ENCODE measurements at regions not wholly inside any gene's neighbourhood (a gene's known extent, or its start where the extent isn't known, plus 50 kb on each side); places are given as distances from the start of the nearest gene placed in this dataset.

- H3K36me3 ChIP-seq (ENCODE audit: control insufficient read depth in 1 of 2, insufficient read depth in 2 of 2, low read length in 2 of 2): no peaks in the 10 kb centered on the region
- H3K9me3 ChIP-seq (ENCODE audit: control insufficient read depth in 1 of 2, low read length in 2 of 2): no peaks in the 10 kb centered on the region
- H3K4me1 ChIP-seq (ENCODE audit: control insufficient read depth in 1 of 2, insufficient read depth in 2 of 2, low read length in 2 of 2): peaks cover 0 to 4% of the 10 kb centered on the region in 2 donors
- no peak overlapping the region for H3K4me3 ChIP-seq (ENCODE audit: low read depth in 1 of 2, low read length in 2 of 2)
- no peak overlapping the region for H3K9ac ChIP-seq (ENCODE audit: low read depth in 1 of 2, low read length in 2 of 2)
- H3K27ac ChIP-seq (ENCODE audit: low read depth, low read length): no peak overlapping the region
- H3K27me3 ChIP-seq (ENCODE audit: control insufficient read depth in 1 of 2, insufficient read depth in 2 of 2, low read length in 2 of 2): no peaks in the 10 kb centered on the region
Observed at GRCh38 chr13:30816736-30817135, 81.4 kb downstream of the ALOX5AP start.

- H3K27ac ChIP-seq (ENCODE audit: low read depth, low read length): no peak overlapping the region
- H3K36me3 ChIP-seq (ENCODE audit: control insufficient read depth in 1 of 2, insufficient read depth in 2 of 2, low read length in 2 of 2): no peaks in the 10 kb centered on the region
Observed at GRCh38 chr13:30818323-30818960, 83.1 kb downstream of the ALOX5AP start.

GRCh38 chr13:30819136-30819888 is 84.0 kb downstream of the ALOX5AP start:
- H3K36me3 ChIP-seq (ENCODE audit: control insufficient read depth in 1 of 2, insufficient read depth in 2 of 2, low read length in 2 of 2): no peaks in the 10 kb centered on the region
- H3K9me3 ChIP-seq (ENCODE audit: control insufficient read depth in 1 of 2, low read length in 2 of 2): no peaks in the 10 kb centered on the region
- no peaks in the 10 kb centered on the region for H3K27me3 ChIP-seq (ENCODE audit: control insufficient read depth in 1 of 2, insufficient read depth in 2 of 2, low read length in 2 of 2)
- H3K4me1 ChIP-seq (ENCODE audit: control insufficient read depth in 1 of 2, insufficient read depth in 2 of 2, low read length in 2 of 2): peaks cover 0 to 4% of the 10 kb centered on the region in 2 donors
- no peak overlapping the region for H3K27ac ChIP-seq (ENCODE audit: low read depth, low read length)
- H3K9ac ChIP-seq (ENCODE audit: low read depth in 1 of 2, low read length in 2 of 2): no peak overlapping the region
- no peak overlapping the region for H3K4me3 ChIP-seq (ENCODE audit: low read depth in 1 of 2, low read length in 2 of 2)

More at GRCh38 chr13:30818323-30818960, 83.1 kb downstream of the ALOX5AP start:
- Histone ChIP-seq H3K4me3 (ENCODE audit: low read depth in 1 of 2, low read length in 2 of 2) (no peak overlapping the region), H3K4me1 (ENCODE audit: control insufficient read depth in 1 of 2, insufficient read depth in 2 of 2, low read length in 2 of 2) (peaks cover 0 to 4% of the 10 kb centered on the region in 2 donors), H3K9ac (ENCODE audit: low read depth in 1 of 2, low read length in 2 of 2) (no peak overlapping the region), H3K27me3 (ENCODE audit: control insufficient read depth in 1 of 2, insufficient read depth in 2 of 2, low read length in 2 of 2) (no peaks in the 10 kb centered on the region), H3K9me3 (ENCODE audit: control insufficient read depth in 1 of 2, low read length in 2 of 2) (no peaks in the 10 kb centered on the region)

GRCh38 chr13:30821421-30821820 is 84.7 kb upstream of the MEDAG start:
- Histone ChIP-seq H3K27ac (ENCODE audit: low read depth, low read length) (no peak overlapping the region), H3K9ac (ENCODE audit: low read depth in 1 of 2, low read length in 2 of 2) (no peak overlapping the region), H3K4me3 (ENCODE audit: low read depth in 1 of 2, low read length in 2 of 2) (no peak overlapping the region), H3K36me3 (ENCODE audit: control insufficient read depth in 1 of 2, insufficient read depth in 2 of 2, low read length in 2 of 2) (no peaks in the 10 kb centered on the region), H3K27me3 (ENCODE audit: control insufficient read depth in 1 of 2, insufficient read depth in 2 of 2, low read length in 2 of 2) (no peaks in the 10 kb centered on the region), H3K9me3 (ENCODE audit: control insufficient read depth in 1 of 2, low read length in 2 of 2) (no peaks in the 10 kb centered on the region), H3K4me1 (ENCODE audit: control insufficient read depth in 1 of 2, insufficient read depth in 2 of 2, low read length in 2 of 2) (peaks cover 0 to 8% of the 10 kb centered on the region in 2 donors)

GRCh38 chr13:30824651-30825050 is 81.4 kb upstream of the MEDAG start:
- H3K27me3 ChIP-seq (ENCODE audit: control insufficient read depth in 1 of 2, insufficient read depth in 2 of 2, low read length in 2 of 2): no peaks in the 10 kb centered on the region
- no peaks in the 10 kb centered on the region for H3K36me3 ChIP-seq (ENCODE audit: control insufficient read depth in 1 of 2, insufficient read depth in 2 of 2, low read length in 2 of 2)
- H3K9me3 ChIP-seq (ENCODE audit: control insufficient read depth in 1 of 2, low read length in 2 of 2): no peaks in the 10 kb centered on the region
- no peak overlapping the region for H3K27ac ChIP-seq (ENCODE audit: low read depth, low read length)
- H3K9ac ChIP-seq (ENCODE audit: low read depth in 1 of 2, low read length in 2 of 2): no peak overlapping the region
- peaks cover 0 to 4% of the 10 kb centered on the region in 2 donors for H3K4me1 ChIP-seq (ENCODE audit: control insufficient read depth in 1 of 2, insufficient read depth in 2 of 2, low read length in 2 of 2)
- no peak overlapping the region for H3K4me3 ChIP-seq (ENCODE audit: low read depth in 1 of 2, low read length in 2 of 2)

GRCh38 chr13:30826911-30827577 is 79.0 kb upstream of the MEDAG start:
- no peaks in the 10 kb centered on the region for H3K27me3 ChIP-seq (ENCODE audit: control insufficient read depth in 1 of 2, insufficient read depth in 2 of 2, low read length in 2 of 2)
- no peak overlapping the region for H3K4me3 ChIP-seq (ENCODE audit: low read depth in 1 of 2, low read length in 2 of 2)
- H3K27ac ChIP-seq (ENCODE audit: low read depth, low read length): no peak overlapping the region
- no peaks in the 10 kb centered on the region for H3K36me3 ChIP-seq (ENCODE audit: control insufficient read depth in 1 of 2, insufficient read depth in 2 of 2, low read length in 2 of 2)
- peaks cover 4 to 10% of the 10 kb centered on the region in 2 donors for H3K4me1 ChIP-seq (ENCODE audit: control insufficient read depth in 1 of 2, insufficient read depth in 2 of 2, low read length in 2 of 2)
- no peak overlapping the region for H3K9ac ChIP-seq (ENCODE audit: low read depth in 1 of 2, low read length in 2 of 2)
- no peaks in the 10 kb centered on the region for H3K9me3 ChIP-seq (ENCODE audit: control insufficient read depth in 1 of 2, low read length in 2 of 2)

- Histone ChIP-seq H3K27me3 (ENCODE audit: control insufficient read depth in 1 of 2, insufficient read depth in 2 of 2, low read length in 2 of 2) (no peaks in the 10 kb centered on the region), H3K9ac (ENCODE audit: low read depth in 1 of 2, low read length in 2 of 2) (no peak overlapping the region), H3K27ac (ENCODE audit: low read depth, low read length) (no peak overlapping the region)
Observed at GRCh38 chr13:30827578-30827925, 78.5 kb upstream of the MEDAG start.

GRCh38 chr13:30829145-30829832 is 76.8 kb upstream of the MEDAG start:
- Histone ChIP-seq H3K4me1 (ENCODE audit: control insufficient read depth in 1 of 2, insufficient read depth in 2 of 2, low read length in 2 of 2) (peaks cover 12 to 19% of the 10 kb centered on the region in 2 donors), H3K27me3 (ENCODE audit: control insufficient read depth in 1 of 2, insufficient read depth in 2 of 2, low read length in 2 of 2) (no peaks in the 10 kb centered on the region), H3K9ac (ENCODE audit: low read depth in 1 of 2, low read length in 2 of 2) (no peak overlapping the region), H3K4me3 (ENCODE audit: low read depth in 1 of 2, low read length in 2 of 2) (no peak overlapping the region), H3K36me3 (ENCODE audit: control insufficient read depth in 1 of 2, insufficient read depth in 2 of 2, low read length in 2 of 2) (no peaks in the 10 kb centered on the region), H3K9me3 (ENCODE audit: control insufficient read depth in 1 of 2, low read length in 2 of 2) (no peaks in the 10 kb centered on the region), H3K27ac (ENCODE audit: low read depth, low read length) (no peak overlapping the region)

More at GRCh38 chr13:30827578-30827925, 78.5 kb upstream of the MEDAG start:
- H3K9me3 ChIP-seq (ENCODE audit: control insufficient read depth in 1 of 2, low read length in 2 of 2): no peaks in the 10 kb centered on the region
- peaks cover 8 to 14% of the 10 kb centered on the region in 2 donors for H3K4me1 ChIP-seq (ENCODE audit: control insufficient read depth in 1 of 2, insufficient read depth in 2 of 2, low read length in 2 of 2)
- H3K36me3 ChIP-seq (ENCODE audit: control insufficient read depth in 1 of 2, insufficient read depth in 2 of 2, low read length in 2 of 2): no peaks in the 10 kb centered on the region
- H3K4me3 ChIP-seq (ENCODE audit: low read depth in 1 of 2, low read length in 2 of 2): no peak overlapping the region

- peaks cover 12 to 19% of the 10 kb centered on the region in 2 donors for H3K4me1 ChIP-seq (ENCODE audit: control insufficient read depth in 1 of 2, insufficient read depth in 2 of 2, low read length in 2 of 2)
- H3K9me3 ChIP-seq (ENCODE audit: control insufficient read depth in 1 of 2, low read length in 2 of 2): no peaks in the 10 kb centered on the region
- no peak overlapping the region for H3K27ac ChIP-seq (ENCODE audit: low read depth, low read length)
- no peak overlapping the region for H3K9ac ChIP-seq (ENCODE audit: low read depth in 1 of 2, low read length in 2 of 2)
- H3K36me3 ChIP-seq (ENCODE audit: control insufficient read depth in 1 of 2, insufficient read depth in 2 of 2, low read length in 2 of 2): no peaks in the 10 kb centered on the region
- H3K4me3 ChIP-seq (ENCODE audit: low read depth in 1 of 2, low read length in 2 of 2): no peak overlapping the region
- no peaks in the 10 kb centered on the region for H3K27me3 ChIP-seq (ENCODE audit: control insufficient read depth in 1 of 2, insufficient read depth in 2 of 2, low read length in 2 of 2)
Observed at GRCh38 chr13:30829833-30830637, 76.0 kb upstream of the MEDAG start.

Measured in duodenal mucosa (tissue), 2 donors.